ENCODE measurements at regions not wholly inside any gene's neighbourhood (a gene's known extent, or its start where the extent isn't known, plus 50 kb on each side); places are given as distances from the start of the nearest gene placed in this dataset.
"Not testable (repeated sequence)": the region's sequence is repeated elsewhere in the genome, so short reads cannot be mapped to it uniquely, and the experiment has no call there.

GRCh38 chr4:3636646-3637320, 104.6 kb upstream of the LRPAP1 start:
- no peak overlapping the region for H3K4me3 ChIP-seq (ENCODE audit: low read length)
- DNase-seq (ENCODE audit: low read depth) = no peak
- TF ChIP-seq CTCF (conservative IDR thresholded peaks at IDR 0.05; ENCODE audit: low read depth, low read length) = no peak

GRCh38 chr4:3636020-3636419, 103.8 kb upstream of the LRPAP1 start:
- DNase-seq (ENCODE audit: low read depth); H3K4me3 ChIP-seq (ENCODE audit: low read length): not testable (repeated sequence)

- H3K4me3 ChIP-seq (ENCODE audit: low read length) = no peak overlapping the region
- TF ChIP-seq CTCF (conservative IDR thresholded peaks at IDR 0.05; ENCODE audit: low read depth, low read length) = no peak
- DNase-seq (ENCODE audit: low read depth) = no peak
Measured at GRCh38 chr4:3634894-3635820, 102.9 kb upstream of the LRPAP1 start.

- H3K4me3 ChIP-seq (ENCODE audit: low read length) = no peak overlapping the region
- DNase-seq (ENCODE audit: low read depth) = no peak
- no peak for TF ChIP-seq CTCF (conservative IDR thresholded peaks at IDR 0.05; ENCODE audit: low read depth, low read length)
Measured at GRCh38 chr4:3634281-3634857, 102.1 kb upstream of the LRPAP1 start.

- DNase-seq (ENCODE audit: low read depth); H3K4me3 ChIP-seq (ENCODE audit: low read length): not testable (repeated sequence)
Measured at GRCh38 chr4:3633277-3633676, 101.1 kb upstream of the LRPAP1 start.

GRCh38 chr4:3632794-3633193, 100.6 kb upstream of the LRPAP1 start:
- DNase-seq (ENCODE audit: low read depth); H3K4me3 ChIP-seq (ENCODE audit: low read length): not testable (repeated sequence)

GRCh38 chr4:3631544-3632266, 99.5 kb upstream of the LRPAP1 start:
- H3K4me3 ChIP-seq (ENCODE audit: low read length); DNase-seq (ENCODE audit: low read depth): not testable (repeated sequence)

GRCh38 chr4:3630598-3631543, 98.6 kb upstream of the LRPAP1 start:
- no peak overlapping the region for H3K4me3 ChIP-seq (ENCODE audit: low read length)
- no peak for TF ChIP-seq CTCF (conservative IDR thresholded peaks at IDR 0.05; ENCODE audit: low read depth, low read length)
- no peak for DNase-seq (ENCODE audit: low read depth)
